Lower leg skin (tissue), 4 donors: ENCODE measurements at regions not wholly inside any gene's neighbourhood (a gene's known extent, or its start where the extent isn't known, plus 50 kb on each side); places are given as distances from the start of the nearest gene placed in this dataset.

Experiments
- DNase-seq, 2 donors: peaks; one replicate each; pipeline ENCODE4 v3.0.0-alpha.2; 2019; ENCODE audit warnings: low spot score in 2 of 2
- H3K4me3 ChIP-seq: fragments of 200-600 bp; sonication (generic); 2 replicates; pipeline ENCODE4 v1.5.1; 2017; ENCODE audit warnings: mild to moderate bottlenecking, low read depth; ENCODE audit not compliant: poor library complexity, severe bottlenecking
- POLR2A ChIP-seq, 2 donors: fragments of 450-650 bp; IDR thresholded peaks; one replicate each; pipeline ENCODE4 v1.6.1; 2016 to 2017; ENCODE audit warnings: antibody characterized with exemption in 2 of 2, mild to moderate bottlenecking in 1 of 2, moderate library complexity in 1 of 2
- WGBS, 2 donors: methylation state at CpG; one replicate each; pipeline ENCODE4 v1.1.5; 2018; 5-methylcytosine and 5-hydroxymethylcytosine counted together
- intact Hi-C: fragments of 100-400 bp; cut with DNase I; formaldehyde crosslinking; loops from one replicate; pipeline ENCODE4 v1.15.0; 2023; ENCODE audit warnings: low total_unique reads
- TF ChIP-seq, protein P1 (sequence below), 3 donors: fragments of 450-650 bp; IDR thresholded peaks; one replicate each; pipeline ENCODE4 v1.5.1; 2016; ENCODE audit warnings: antibody characterized with exemption in 3 of 3, mild to moderate bottlenecking in 3 of 3, moderate library complexity in 2 of 3

DNA sequence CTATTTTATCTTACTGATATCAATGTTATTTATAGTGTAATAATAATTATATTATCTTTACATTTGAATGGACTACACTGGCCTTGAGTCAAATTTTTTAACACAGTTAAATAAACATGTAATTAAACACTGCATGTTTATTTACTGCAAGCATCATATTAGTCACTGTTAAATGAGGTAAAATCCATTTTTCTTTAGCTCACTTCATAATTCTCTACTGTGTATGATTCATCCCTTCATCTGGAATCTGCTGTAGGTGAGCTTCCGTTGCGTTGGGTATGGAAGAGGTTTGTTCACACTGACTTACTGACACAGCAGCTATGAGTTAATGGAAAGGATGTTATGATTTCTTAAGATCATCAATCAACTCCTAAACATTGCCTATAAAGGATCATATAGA lies 572.3 kb downstream of the PCDH11X start:
- no peak for TF ChIP-seq POLR2A (IDR thresholded peaks at IDR 0.05)
- TF ChIP-seq, protein P1, sequence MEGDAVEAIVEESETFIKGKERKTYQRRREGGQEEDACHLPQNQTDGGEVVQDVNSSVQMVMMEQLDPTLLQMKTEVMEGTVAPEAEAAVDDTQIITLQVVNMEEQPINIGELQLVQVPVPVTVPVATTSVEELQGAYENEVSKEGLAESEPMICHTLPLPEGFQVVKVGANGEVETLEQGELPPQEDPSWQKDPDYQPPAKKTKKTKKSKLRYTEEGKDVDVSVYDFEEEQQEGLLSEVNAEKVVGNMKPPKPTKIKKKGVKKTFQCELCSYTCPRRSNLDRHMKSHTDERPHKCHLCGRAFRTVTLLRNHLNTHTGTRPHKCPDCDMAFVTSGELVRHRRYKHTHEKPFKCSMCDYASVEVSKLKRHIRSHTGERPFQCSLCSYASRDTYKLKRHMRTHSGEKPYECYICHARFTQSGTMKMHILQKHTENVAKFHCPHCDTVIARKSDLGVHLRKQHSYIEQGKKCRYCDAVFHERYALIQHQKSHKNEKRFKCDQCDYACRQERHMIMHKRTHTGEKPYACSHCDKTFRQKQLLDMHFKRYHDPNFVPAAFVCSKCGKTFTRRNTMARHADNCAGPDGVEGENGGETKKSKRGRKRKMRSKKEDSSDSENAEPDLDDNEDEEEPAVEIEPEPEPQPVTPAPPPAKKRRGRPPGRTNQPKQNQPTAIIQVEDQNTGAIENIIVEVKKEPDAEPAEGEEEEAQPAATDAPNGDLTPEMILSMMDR (IDR thresholded peaks at IDR 0.05) = no peak
- DNase-seq = no peak
- 82 to 92% methylated on average over 2 of the region's 2 CpGs for WGBS, 2 donors
- H3K4me3 ChIP-seq = no peak overlapping the region
- intact Hi-C loops = no loop called here
